A673 (cell line): ENCODE measurements at regions not wholly inside any gene's neighbourhood (a gene's known extent, or its start where the extent isn't known, plus 50 kb on each side); places are given as distances from the start of the nearest gene placed in this dataset.

ENCODE experiments used
- BruUV-seq: library from RNA; stranded (reverse); fragments of 400-500 nt; replicated peaks from 2 replicates; lab custom pipeline; 2021; lab: Mats Ljungman, UMichigan
- CTCF ChIA-PET: fragments of 300-600 bp; sonication (Branson Sonifier 250); formaldehyde crosslinking; loops from one replicate; lab custom pipeline; 2022; ENCODE audit warnings: antibody characterized with exemption; lab: Charles Lee
- POLR2A ChIA-PET: fragments of 300-600 bp; sonication (Branson Sonifier 250); formaldehyde crosslinking; loops from one replicate; lab custom pipeline; 2022; ENCODE audit warnings: antibody characterized with exemption; ENCODE audit not compliant: low non-redundant PET; lab: Charles Lee
- DNase-seq: peaks from one replicate; pipeline ENCODE4 v3.0.0-alpha.2; 2015; ENCODE audit warnings: low spot score
- H3K27ac ChIP-seq: fragments of 200-600 bp; sonication (generic); 2 replicates; pipeline ENCODE4 v1.5.1; 2016; ENCODE audit warnings: mixed run types, low read depth, mild to moderate bottlenecking, mixed read lengths, antibody characterized with exemption, low read length; ENCODE audit not compliant: poor library complexity, severe bottlenecking
- H3K27me3 ChIP-seq: fragments of 200-600 bp; sonication (generic); replicated peaks from 2 replicates; pipeline ENCODE4 v1.6.1; 2017; ENCODE audit warnings: mixed run types, low read depth, mild to moderate bottlenecking, mixed read lengths, antibody characterized with exemption, low read length; ENCODE audit not compliant: insufficient read depth, poor library complexity
- H3K36me3 ChIP-seq: fragments of 200-600 bp; sonication (generic); 2 replicates; pipeline ENCODE4 v1.6.1; 2016; ENCODE audit warnings: mixed run types, mild to moderate bottlenecking, mixed read lengths, antibody characterized with exemption, low read length; ENCODE audit not compliant: insufficient read depth, poor library complexity, severe bottlenecking
- H3K4me1 ChIP-seq: fragments of 200-600 bp; sonication (generic); 2 replicates; pipeline ENCODE4 v1.6.1; 2017; ENCODE audit warnings: mixed run types, mild to moderate bottlenecking, mixed read lengths, antibody characterized with exemption, low read length; ENCODE audit not compliant: insufficient read depth, poor library complexity, severe bottlenecking
- H3K4me3 ChIP-seq: fragments of 200-600 bp; sonication (generic); 2 replicates; pipeline ENCODE4 v1.5.1; 2016; ENCODE audit warnings: low read depth, mixed run types, mild to moderate bottlenecking, mixed read lengths, low read length; ENCODE audit not compliant: poor library complexity, severe bottlenecking
- H3K9me3 ChIP-seq: fragments of 200-600 bp; sonication (generic); 2 replicates; pipeline ENCODE4 v1.6.1; 2016; ENCODE audit warnings: mixed run types, low read depth, mild to moderate bottlenecking, mixed read lengths, antibody characterized with exemption, low read length; ENCODE audit not compliant: poor library complexity, severe bottlenecking
- CTCF ChIP-seq: fragments of 300-800, 200-600 bp; sonication (generic); conservative IDR thresholded peaks from 2 replicates; pipeline ENCODE4 v1.5.1; 2017; ENCODE audit warnings: low read depth, mild to moderate bottlenecking, antibody characterized with exemption, low read length, moderate library complexity, mixed read lengths
- EZH2 ChIP-seq: fragments of 200-600 bp; sonication (generic); IDR thresholded peaks from 2 replicates; pipeline ENCODE4 v1.6.1; 2017; ENCODE audit warnings: borderline replicate concordance, low read depth, mild to moderate bottlenecking, mixed read lengths, antibody characterized with exemption, low read length; ENCODE audit not compliant: poor library complexity, severe bottlenecking
- intact Hi-C: fragments of 100-400 bp; cut with micrococcal nuclease; formaldehyde crosslinking; loops from one replicate; pipeline ENCODE4 v1.10.0; 2022; ENCODE audit not compliant: unreplicated experiment

GRCh38 chr1:239067480-239067879 lies 318.9 kb upstream of the CHRM3 start:
- H3K27ac ChIP-seq, result no peak overlapping the region
- intact Hi-C loops, result no loop called here
- H3K36me3 ChIP-seq, result no peaks in the 10 kb centered on the region
- no peaks in the 10 kb centered on the region for H3K4me1 ChIP-seq
- POLR2A ChIA-PET, result no interaction called here
- TF ChIP-seq EZH2, result no peak
- no peak for TF ChIP-seq CTCF
- DNase-seq, result no peak
- CTCF ChIA-PET, result no interaction called here
- H3K9me3 ChIP-seq, result no peaks in the 10 kb centered on the region
- H3K4me3 ChIP-seq, result no peak overlapping the region
- no peaks in the 10 kb centered on the region for H3K27me3 ChIP-seq
- no TSS peak for BruUV-seq

- intact Hi-C loops, result no loop called here
- CTCF ChIA-PET, result no interaction called here
- no peak for DNase-seq
- Histone ChIP-seq H3K9me3 (no peaks in the 10 kb centered on the region), H3K27me3 (no peaks in the 10 kb centered on the region), H3K4me3 (no peak overlapping the region), H3K36me3 (no peaks in the 10 kb centered on the region), H3K4me1 (no peaks in the 10 kb centered on the region), H3K27ac (no peak overlapping the region)
- no TSS peak for BruUV-seq
- POLR2A ChIA-PET, result no interaction called here
- TF ChIP-seq EZH2 (no peak), CTCF (no peak)
Observed at GRCh38 chr1:239067058-239067457, 319.3 kb upstream of the CHRM3 start.

GRCh38 chr1:239061770-239062169 lies 324.6 kb upstream of the CHRM3 start:
- Histone ChIP-seq H3K9me3 (no peaks in the 10 kb centered on the region), H3K36me3 (no peaks in the 10 kb centered on the region), H3K27ac (no peak overlapping the region), H3K27me3 (no peaks in the 10 kb centered on the region), H3K4me1 (no peaks in the 10 kb centered on the region), H3K4me3 (no peak overlapping the region)
- POLR2A ChIA-PET, result no interaction called here
- no peak for DNase-seq
- intact Hi-C loops, result no loop called here
- BruUV-seq, result no TSS peak
- CTCF ChIA-PET, result no interaction called here
- TF ChIP-seq CTCF, result no peak
- TF ChIP-seq EZH2, result no peak
